ENCODE measurements at regions not wholly inside any gene's neighbourhood (a gene's known extent, or its start where the extent isn't known, plus 50 kb on each side); places are given as distances from the start of the nearest gene placed in this dataset.

DNA sequence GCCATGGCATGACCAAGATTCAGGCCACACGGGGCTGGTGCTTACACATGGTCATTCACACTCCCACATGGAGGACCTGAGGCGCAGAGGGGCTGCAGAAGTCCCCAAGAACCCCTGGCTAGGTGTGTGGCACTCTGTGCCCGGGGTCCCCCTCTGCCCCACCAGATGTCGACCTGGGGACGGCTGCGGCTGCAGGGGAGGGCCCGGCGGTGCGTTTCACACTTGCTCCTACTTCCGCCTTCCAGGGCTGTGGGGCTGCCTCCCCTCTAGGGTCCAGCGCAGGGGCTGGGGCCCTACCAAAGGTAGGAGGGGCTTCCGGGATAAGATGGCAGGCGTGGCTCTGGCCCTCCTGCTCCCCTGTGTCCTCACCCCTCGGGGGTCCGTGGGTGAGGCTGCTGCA, 81.1 kb upstream of the SLCO4A1 start:
- Histone ChIP-seq H3K9me3 (no peaks in the 10 kb centered on the region), H3K4me1 (no peaks in the 10 kb centered on the region), H3K4me3 (no peak overlapping the region), H3K27ac (no peak overlapping the region), H3K36me3 (no peaks in the 10 kb centered on the region), H3K27me3 (peaks cover 0 to 100% of the 10 kb centered on the region in 2 donors)
- no peak for DNase-seq
- TF ChIP-seq, protein P1, sequence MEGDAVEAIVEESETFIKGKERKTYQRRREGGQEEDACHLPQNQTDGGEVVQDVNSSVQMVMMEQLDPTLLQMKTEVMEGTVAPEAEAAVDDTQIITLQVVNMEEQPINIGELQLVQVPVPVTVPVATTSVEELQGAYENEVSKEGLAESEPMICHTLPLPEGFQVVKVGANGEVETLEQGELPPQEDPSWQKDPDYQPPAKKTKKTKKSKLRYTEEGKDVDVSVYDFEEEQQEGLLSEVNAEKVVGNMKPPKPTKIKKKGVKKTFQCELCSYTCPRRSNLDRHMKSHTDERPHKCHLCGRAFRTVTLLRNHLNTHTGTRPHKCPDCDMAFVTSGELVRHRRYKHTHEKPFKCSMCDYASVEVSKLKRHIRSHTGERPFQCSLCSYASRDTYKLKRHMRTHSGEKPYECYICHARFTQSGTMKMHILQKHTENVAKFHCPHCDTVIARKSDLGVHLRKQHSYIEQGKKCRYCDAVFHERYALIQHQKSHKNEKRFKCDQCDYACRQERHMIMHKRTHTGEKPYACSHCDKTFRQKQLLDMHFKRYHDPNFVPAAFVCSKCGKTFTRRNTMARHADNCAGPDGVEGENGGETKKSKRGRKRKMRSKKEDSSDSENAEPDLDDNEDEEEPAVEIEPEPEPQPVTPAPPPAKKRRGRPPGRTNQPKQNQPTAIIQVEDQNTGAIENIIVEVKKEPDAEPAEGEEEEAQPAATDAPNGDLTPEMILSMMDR (IDR thresholded peaks at IDR 0.05), result no peak
- ATAC-seq, result no peak
- intact Hi-C loops (cut with DNase I), result no loop called here

DNA sequence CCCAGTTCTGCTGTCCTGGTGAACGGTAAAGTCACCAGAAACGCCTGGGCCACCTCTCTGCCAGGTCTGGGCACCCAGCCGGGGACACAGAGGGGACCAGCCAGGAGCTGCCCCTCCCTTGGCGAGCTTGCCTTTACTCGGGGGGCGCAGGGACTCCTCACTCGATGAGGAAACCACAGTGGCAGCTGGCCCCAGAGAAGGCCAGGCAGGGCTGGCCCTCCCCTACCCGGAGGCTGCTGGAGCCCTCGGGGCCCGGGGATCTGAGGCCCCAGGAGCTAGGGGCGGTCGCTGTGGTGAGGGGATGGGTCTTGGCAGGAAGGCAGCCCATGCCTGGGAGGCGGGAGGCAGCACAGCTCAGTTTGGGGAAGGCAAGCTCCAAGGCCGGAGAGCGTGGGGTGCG, 80.4 kb upstream of the SLCO4A1 start:
- no peaks in the 10 kb centered on the region for H3K36me3 ChIP-seq
- no peaks in the 10 kb centered on the region for H3K9me3 ChIP-seq
- H3K4me1 ChIP-seq, result no peaks in the 10 kb centered on the region
- peaks cover 0 to 98% of the 10 kb centered on the region in 2 donors for H3K27me3 ChIP-seq
- no peak overlapping the region for H3K27ac ChIP-seq
- no peak for DNase-seq
- TF ChIP-seq, protein P1 (IDR thresholded peaks at IDR 0.05), result no peak
- no peak overlapping the region for H3K4me3 ChIP-seq
- ATAC-seq, result no peak
- intact Hi-C loops (cut with DNase I), result no loop called here

DNA sequence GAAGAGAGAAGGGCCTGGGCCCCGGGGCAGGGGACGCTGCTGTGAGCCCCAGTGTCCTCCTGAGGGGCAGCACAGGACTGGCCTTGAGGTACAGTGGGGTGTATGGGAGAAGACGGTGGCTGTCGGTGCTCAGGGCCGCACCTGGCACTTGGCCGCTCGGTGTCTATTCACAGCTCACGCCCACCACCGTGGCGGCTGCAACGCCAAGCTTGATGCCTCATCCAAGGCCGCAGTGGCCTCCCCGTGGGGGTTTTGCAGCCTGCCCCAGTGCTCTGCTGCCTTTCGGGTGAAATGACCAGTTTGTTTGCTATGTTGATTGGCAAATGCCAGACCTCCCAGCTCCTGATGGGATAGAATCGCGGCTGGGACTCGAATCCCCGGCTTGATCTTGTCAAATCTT, 79.5 kb upstream of the SLCO4A1 start:
- ATAC-seq, result no peak
- H3K27ac ChIP-seq, result no peak overlapping the region
- no peaks in the 10 kb centered on the region for H3K36me3 ChIP-seq
- no peaks in the 10 kb centered on the region for H3K9me3 ChIP-seq
- H3K4me3 ChIP-seq, result no peak overlapping the region
- no peak for DNase-seq
- no peaks in the 10 kb centered on the region for H3K4me1 ChIP-seq
- H3K27me3 ChIP-seq, result peaks cover 0 to 98% of the 10 kb centered on the region in 2 donors
- intact Hi-C loops (cut with DNase I), result no loop called here
- TF ChIP-seq, protein P1 (IDR thresholded peaks at IDR 0.05), result no peak

DNA sequence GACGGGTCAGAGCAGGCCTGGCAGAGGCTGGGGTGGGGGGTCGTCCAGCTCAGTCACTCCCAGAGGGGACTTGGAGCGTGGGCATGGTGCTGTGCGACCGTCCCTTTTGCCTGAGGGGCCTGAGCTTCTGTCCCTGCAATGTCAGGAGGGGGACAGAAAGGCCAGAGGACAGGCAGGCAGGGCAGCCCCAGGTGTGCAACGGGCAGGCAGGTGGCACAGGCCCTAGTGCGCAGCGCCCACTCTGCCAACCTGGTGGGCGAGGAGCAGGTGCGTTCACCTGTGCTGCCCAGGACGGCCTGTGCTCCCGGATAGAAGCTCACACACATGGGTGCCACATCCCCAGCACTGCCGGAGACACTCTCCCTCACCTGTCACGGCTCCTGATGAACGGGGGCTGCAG, 78.7 kb upstream of the SLCO4A1 start:
- TF ChIP-seq, protein P1 (IDR thresholded peaks at IDR 0.05), result no peak
- ATAC-seq (no peak), DNase-seq (no peak)
- H3K4me1 ChIP-seq, result no peaks in the 10 kb centered on the region
- H3K4me3 ChIP-seq, result no peak overlapping the region
- H3K27me3 ChIP-seq, result peaks cover 0 to 98% of the 10 kb centered on the region in 2 donors
- no peaks in the 10 kb centered on the region for H3K36me3 ChIP-seq
- no peak overlapping the region for H3K27ac ChIP-seq
- intact Hi-C loops (cut with DNase I), result no loop called here
- no peaks in the 10 kb centered on the region for H3K9me3 ChIP-seq

DNA sequence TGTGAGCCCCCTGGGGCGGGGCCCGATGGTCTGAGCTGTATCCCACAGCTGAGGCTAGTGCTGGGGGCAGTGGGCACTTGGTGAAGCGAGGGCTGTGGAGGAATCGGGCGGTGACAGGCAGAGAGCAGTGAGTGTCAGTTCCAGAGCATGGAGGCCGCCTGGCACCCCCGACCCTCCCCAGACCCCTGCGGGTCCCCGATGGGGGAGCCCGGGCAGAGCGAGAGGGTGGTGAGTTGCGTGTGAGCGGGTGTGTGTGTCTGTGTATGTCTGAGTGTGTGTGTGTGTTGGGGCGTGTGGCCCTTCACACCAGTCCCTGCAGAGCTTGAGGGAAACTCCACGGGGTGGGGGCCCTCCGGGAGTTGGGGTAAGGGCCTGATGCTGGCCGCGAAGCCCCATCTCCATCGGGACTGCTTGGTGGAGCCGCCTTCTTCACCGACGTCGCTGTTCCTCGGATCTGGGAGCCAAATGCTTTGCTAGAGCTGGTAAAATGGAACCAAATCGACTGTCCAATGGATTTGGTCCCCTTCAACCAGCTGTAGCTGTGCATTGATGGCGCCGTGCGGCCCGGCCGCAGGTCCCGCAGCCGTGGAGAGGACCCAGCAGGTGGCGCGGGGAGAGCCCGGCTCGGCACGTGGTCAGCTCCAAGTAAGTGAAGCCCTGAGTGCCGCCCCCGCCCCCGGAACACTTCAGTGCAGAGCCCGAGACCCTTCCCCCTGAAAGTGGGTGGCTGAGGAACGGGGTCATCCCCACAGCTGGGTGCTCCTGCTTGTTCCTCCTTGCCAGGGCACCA, 77.7 kb upstream of the SLCO4A1 start:
- peaks cover 0 to 98% of the 10 kb centered on the region in 2 donors for H3K27me3 ChIP-seq
- no peaks in the 10 kb centered on the region for H3K4me1 ChIP-seq
- ATAC-seq, result no peak
- H3K4me3 ChIP-seq, result no peak overlapping the region
- TF ChIP-seq, protein P1 (IDR thresholded peaks at IDR 0.05), result no peak
- H3K27ac ChIP-seq, result no peak overlapping the region
- intact Hi-C loops (cut with DNase I), result no loop called here
- H3K9me3 ChIP-seq, result no peaks in the 10 kb centered on the region
- H3K36me3 ChIP-seq, result no peaks in the 10 kb centered on the region
- no peak for DNase-seq

All from left lung (tissue), 4 donors.